ENCODE measurements at regions not wholly inside any gene's neighbourhood (a gene's known extent, or its start where the extent isn't known, plus 50 kb on each side); places are given as distances from the start of the nearest gene placed in this dataset.
"Not testable (repeated sequence)": the region's sequence is repeated elsewhere in the genome, so short reads cannot be mapped to it uniquely, and the experiment has no call there.

DNA sequence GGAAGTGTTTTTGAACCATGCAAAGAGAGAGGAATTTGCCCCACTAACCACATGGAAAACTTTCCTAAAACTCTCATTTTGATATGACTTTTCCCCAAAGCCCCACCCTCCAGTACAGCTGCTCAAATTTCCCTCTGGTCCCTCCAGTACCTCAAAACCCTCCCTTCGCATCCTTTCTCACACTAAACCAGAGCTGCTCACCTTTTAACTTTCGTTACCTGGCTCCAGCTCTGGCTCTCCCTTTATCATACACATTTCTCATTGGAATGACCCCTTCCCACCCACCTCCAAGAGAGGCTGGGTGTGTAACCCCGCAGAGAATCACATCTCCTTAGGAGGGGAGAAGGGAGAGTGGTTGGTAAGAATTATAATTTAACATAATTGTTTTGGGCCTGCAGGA lies 86.8 kb upstream of the NDUFV2 start:
- DNase-seq (ENCODE audit: low read depth, low spot score) = no peak

- no peak for DNase-seq (ENCODE audit: low read depth, low spot score)
Measured at GRCh38 chr18:9016633-9017166, 85.8 kb upstream of the NDUFV2 start.

DNA sequence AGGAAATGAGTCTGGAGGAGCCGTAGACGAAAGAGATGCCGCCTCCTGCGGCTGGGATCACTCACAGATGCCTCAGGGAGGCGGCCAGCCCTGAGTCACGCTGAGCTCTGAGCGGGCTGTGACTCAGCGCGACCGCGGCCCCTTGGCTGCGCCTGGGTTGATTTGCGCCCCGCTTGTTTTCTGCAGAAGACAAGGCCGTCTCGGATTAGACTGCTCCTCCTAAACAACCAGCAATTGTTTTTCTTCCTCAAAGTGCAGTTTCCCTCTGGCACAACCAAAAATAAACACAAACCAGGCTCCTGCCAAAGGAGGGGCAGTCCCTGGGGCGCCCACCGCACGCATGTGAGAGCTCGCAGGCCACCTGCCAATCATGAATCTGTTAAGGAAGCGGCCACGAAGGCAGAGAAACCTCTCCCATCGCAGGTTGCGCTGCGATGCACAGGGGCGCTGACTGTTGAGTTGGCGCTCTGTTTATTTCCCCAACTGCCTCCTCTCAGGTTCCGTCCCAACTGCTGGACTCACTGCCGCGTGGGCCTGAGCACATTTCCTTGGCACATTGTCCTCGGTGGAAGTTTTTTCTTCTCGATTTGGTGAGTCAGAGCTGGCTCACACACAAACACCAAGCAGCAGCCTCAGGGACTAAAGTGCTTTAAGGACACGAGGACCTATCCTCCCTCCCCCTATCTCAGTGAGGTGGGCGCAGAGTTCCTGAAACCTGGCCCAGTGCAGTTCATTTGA lies 85.2 kb upstream of the NDUFV2 start:
- peak; percentile 36 for DNase-seq (ENCODE audit: low read depth, low spot score)

GRCh38 chr18:9017905-9018227 lies 84.6 kb upstream of the NDUFV2 start:
- no peak for DNase-seq (ENCODE audit: low read depth, low spot score)

- DNase-seq (ENCODE audit: low read depth, low spot score) = no peak
Measured at GRCh38 chr18:9019135-9019534, 83.4 kb upstream of the NDUFV2 start.

DNA sequence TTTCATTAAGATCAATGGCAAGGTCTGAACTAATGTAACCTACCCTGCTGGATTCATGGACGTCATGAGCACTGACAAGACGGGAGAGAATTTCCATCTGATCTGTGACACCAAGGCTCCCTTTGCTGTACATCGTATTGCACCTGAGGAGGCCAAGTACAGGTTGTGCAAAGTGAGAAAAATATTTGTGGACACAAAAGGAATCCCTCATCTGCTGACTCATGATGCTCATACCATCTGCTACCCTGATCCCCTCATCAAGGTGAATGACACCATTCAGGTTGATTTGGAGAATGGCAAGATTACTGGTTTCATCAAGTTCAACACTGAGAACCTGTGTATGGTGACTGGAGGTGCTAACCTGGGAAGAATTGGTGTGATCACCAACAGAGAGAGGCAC lies 82.3 kb upstream of the NDUFV2 start:
- DNase-seq (ENCODE audit: low read depth, low spot score) = no peak

DNA sequence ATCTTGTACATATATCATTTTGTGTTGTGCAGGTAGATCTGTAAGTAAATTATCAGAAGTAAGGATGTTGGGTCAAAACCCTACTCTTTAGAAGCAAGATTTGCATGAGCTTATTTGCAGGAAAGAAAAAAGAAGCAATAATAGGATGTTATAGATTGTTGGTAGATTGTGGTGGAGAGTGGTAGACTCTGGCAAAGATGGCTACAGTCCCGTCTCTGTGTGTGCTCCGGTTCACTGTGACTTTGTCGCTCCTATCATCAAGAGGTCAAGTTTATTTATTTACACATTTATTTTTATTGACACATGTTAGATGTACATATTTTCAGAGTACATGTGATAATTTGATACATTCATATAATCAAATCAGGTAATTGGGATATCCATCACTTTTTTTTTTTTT lies 81.0 kb upstream of the NDUFV2 start:
- no peak for DNase-seq (ENCODE audit: low read depth, low spot score)

- DNase-seq (ENCODE audit: low read depth, low spot score) = no peak
Measured at GRCh38 chr18:9022397-9023155, 79.9 kb upstream of the NDUFV2 start.

DNA sequence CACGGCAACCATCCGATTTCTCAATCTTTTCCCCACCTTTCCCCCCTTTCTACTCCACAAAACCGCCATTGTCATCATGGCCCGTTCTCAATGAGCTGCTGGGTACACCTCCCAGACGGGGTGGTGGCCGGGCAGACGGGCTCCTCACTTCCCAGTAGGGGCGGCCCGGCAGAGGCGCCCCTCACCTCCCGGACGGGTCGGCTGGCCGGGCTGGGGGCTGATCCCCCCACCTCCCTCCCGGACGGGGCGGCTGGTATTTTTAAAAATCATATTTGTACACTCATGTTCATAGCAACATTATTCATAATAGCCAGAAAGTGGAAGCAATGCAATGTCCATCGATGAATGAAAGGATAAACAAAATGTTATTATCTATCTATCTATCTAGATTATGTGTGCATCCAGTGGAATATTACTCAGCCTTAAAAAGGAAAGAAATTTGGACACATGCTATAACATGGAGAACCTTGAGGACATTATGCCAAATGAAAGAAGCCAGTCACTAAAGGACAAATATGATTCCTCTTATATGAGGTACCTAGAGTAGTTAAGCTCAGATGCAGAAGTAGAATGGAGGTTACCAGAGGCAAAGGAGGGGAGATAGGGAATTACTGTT lies 78.4 kb upstream of the NDUFV2 start:
- not testable (repeated sequence) for DNase-seq (ENCODE audit: low read depth, low spot score)

DNA sequence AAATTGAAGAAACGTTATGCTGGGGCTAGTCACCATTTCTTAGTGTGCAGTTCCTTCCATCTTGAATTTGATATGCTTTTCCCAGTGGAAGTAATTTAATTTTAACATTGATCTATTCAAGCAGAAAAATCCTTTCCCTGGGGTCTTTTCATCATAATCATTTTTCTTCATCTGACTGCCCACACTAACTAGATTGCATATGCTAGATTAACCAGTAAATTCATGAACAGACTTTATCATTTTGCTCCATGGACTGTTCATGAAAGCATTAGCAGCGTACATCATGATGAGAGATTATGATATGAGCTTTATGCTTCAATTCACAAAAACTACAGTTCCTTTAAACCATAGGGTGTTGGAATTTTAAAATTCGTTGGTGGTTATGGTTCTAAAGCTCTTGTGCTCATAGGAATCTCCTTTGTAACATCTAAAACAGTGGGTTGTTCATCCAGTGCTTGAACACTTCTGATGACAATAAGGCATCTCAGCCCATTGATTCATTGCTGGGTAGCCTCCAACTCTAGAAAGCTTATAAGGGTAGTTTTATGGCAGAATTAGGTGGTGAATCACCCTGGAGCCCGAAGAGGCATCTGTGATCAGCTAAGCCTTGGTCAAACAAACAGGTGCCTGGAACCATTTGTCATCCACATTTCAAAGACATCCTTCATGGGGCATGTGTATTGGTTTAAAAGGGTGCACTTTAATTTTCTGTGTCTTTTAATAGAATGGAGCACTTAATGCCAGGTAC lies 77.2 kb upstream of the NDUFV2 start:
- DNase-seq (ENCODE audit: low read depth, low spot score) = no peak

GRCh38 chr18:9029131-9029530 lies 73.4 kb upstream of the NDUFV2 start:
- DNase-seq (ENCODE audit: low read depth, low spot score) = no peak

DNA sequence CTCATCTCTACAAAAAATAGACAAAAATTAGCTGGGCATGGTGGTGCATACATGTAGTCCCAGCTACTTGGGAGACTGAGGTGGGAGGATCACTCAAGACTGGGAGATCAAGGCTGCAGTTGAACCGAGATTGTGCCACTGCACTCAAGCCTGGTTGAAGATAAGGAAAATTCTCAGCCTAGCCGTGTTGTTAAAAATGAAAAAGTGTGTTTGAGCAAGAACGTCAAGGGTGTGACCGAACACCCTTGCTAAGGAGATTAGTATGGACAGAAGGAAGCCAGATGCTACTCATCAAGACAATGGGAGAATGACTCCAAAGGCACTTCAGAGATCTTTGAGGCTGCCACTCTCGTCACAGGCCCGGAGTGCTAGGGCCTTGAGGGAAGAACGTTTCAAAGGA lies 70.0 kb upstream of the NDUFV2 start:
- DNase-seq (ENCODE audit: low read depth, low spot score) = no peak

DNA sequence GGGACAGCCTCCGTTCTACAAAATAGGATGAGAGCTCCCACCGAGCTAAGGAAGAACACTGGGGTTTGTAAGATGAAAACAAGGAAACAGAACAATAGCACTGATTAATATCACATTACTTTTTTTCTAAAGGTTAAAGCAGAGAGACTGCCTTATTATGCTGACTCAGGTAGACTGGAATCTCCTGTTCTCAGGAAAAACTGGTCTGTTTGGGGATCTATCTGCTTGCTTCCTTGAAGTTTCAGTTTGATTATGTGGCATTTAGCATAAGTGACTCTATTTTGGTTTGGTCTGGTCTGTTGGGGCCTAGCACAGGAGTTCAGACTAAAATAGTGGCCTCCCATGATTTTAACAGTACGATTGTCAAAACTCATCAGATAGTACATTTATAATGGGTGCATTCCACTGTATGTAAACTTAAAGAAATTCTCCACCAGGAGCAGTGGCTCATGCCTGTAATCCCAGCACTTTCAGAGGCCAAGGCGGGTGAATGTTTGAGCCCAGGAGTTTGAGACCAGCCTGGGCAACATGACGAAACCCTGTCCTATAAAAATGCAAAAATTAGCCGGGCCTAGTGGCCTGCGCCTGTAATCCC lies 64.1 kb upstream of the NDUFV2 start:
- DNase-seq (ENCODE audit: low read depth, low spot score) = no peak

DNA sequence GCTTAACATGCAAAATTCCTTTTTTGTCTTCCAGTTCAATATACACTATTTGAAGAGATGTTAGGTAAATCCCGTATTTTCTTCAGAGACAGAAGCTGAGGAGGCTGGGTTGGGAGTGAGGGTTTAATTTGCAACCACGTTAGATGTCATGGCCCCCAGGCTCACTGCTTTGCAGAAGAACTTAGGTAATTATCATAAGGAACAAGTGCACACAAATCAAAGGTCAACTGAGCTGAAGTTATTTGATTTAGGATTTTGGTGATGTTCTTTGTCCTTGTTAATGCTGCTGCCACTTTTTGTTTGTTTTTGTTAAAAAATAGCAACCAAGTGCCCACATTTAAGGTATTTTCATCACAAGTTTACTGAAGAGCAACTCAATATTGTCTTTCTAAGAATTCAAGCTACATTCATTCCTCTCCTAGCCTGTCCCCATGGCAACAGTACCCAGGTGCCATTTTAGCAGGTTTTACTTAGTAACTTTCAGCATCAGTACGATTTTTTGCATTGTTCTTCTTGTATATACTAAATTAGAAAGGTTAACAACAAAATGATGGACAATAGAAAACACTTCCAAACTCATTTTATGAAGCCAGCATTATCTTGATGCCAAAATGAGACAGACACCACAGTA lies 62.9 kb upstream of the NDUFV2 start:
- DNase-seq (ENCODE audit: low read depth, low spot score) = no peak

DNA sequence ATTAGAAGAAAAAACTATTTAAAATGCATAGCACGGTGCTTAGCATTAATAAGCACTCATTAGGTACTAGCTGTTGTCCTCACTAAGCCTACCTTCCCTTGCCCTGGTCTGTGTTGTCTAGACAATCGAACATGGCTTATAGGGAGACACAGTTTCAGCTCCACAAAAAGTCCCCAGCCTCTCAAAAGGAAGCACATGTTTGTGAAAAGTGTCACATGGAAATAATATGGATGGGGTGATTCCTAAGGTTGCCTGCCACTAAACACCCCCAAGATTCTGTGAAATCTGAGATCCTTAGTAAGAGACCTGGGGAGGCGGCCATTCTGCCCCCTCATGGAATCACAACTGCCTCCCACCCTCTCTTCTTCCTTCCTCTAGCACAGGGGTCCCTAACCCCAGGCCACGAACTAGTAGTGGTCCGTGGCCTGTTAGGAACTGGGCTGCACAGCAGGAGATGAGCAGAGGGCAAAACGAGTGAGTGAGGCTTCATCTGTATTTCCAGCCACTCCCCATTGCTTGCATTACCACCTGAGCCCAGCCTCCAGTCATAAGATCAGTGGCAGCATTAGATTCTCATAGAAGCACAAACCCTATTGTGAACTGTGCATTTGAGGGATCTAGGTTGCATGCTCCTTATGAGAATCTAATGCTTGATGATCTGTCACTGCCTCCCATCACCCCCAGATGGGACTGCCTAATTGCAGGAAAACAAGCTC lies 59.6 kb upstream of the NDUFV2 start:
- no peak for DNase-seq (ENCODE audit: low read depth, low spot score)

DNA sequence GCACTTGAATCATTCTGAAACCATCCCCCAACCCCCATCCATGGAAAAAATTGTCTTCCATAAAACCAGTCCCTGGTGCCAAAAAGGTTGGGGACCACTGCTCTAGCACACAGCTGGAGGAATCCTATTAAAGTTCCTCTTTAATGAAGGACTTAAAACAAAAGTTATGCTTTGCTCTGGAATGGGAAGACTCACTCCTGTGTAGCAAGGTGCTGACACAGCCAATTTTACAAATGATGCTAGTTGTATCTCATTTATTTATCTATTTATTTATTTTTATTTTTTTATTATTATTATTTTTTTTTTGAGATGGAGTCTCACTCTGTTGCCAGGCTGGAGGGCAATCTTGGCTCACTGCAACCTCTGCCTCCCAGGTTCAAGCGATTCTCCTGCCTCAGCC lies 58.9 kb upstream of the NDUFV2 start:
- no peak for DNase-seq (ENCODE audit: low read depth, low spot score)

- no peak for DNase-seq (ENCODE audit: low read depth, low spot score)
Measured at GRCh38 chr18:9047715-9048114, 54.8 kb upstream of the NDUFV2 start.

DNA sequence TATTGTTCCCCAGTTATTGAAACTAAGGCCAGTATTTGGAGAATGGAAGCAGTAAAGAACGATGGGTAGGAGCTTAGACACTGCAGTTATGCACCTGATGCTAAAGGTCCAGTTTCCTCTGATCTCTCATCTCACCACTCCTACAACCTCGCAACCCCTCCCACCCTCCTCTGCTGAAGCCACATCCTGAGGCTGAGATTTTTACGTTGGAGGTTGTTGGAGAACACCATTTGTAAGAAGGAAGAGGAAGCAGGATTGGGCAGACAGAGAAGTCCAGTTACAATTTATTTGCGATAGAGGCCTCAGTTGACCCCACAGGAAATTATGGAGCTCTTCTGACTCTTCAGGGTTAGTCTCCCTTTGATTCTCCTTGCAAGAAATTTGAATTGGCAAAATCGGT lies 54.3 kb upstream of the NDUFV2 start:
- DNase-seq (ENCODE audit: low read depth, low spot score) = no peak

- no peak for DNase-seq (ENCODE audit: low read depth, low spot score)
Measured at GRCh38 chr18:9048808-9049494, 53.5 kb upstream of the NDUFV2 start.

DNA sequence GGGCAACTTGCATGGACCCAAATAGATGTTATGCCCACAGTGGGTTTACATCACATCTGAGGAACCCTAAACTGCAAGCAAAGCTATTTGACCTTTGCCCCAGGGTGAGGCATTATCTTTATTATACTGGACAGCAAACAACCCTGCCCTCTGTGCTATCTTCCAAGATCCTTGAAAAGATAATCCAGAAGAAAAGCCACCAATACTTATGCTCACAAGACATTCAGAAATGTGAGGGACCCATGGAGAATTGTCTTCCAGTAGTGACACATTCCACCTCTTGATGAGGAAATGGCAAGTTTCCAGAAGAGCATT lies 53.0 kb upstream of the NDUFV2 start:
- no peak for DNase-seq (ENCODE audit: low read depth, low spot score)

All from activated naive CD8-positive, alpha-beta T cell treated with anti-CD3 and anti-CD28 coated beads, Interleukin-2, amount 50 U/mL, for 16 hours (primary cell).